GM12872 (cell line): ENCODE measurements at regions not wholly inside any gene's neighbourhood (a gene's known extent, or its start where the extent isn't known, plus 50 kb on each side); places are given as distances from the start of the nearest gene placed in this dataset.

ENCODE experiments used
- TF ChIP-seq, protein P1 (sequence below): IDR thresholded peaks from 3 replicates; pipeline ENCODE4 v1.5.1; 2011; ENCODE audit warnings: low read depth, mild to moderate bottlenecking, low read length, moderate library complexity; ENCODE audit not compliant: insufficient read depth

DNA sequence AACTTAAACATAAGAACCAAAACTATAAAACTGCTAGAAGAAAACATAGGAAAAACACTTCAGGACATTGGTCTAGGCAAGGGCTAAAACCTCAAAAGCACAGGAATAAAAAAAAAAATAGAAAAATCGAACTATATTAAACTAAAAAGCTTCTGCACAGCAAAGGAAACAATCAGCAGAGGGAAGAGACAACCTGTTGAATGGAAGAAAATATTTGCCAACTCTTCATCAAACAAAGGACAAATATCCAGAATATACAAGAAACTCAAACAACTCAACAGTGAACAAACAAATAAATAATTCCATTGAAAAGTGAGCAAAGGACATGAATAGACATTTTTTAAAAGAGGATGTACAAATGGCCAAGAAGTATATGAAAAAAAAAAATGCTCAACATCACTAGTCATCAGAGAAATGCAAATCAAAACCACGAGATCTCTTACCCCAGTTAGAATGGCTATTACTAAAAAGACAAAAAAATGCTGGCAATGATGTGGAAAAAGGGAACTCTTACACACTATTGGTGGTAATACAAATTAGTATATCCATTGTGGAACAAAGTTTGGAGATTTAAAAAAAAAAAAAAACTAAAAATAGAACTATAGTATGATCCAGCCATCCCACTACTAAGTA is 152.0 kb downstream of the NDUFA12 start:
- TF ChIP-seq, protein P1, sequence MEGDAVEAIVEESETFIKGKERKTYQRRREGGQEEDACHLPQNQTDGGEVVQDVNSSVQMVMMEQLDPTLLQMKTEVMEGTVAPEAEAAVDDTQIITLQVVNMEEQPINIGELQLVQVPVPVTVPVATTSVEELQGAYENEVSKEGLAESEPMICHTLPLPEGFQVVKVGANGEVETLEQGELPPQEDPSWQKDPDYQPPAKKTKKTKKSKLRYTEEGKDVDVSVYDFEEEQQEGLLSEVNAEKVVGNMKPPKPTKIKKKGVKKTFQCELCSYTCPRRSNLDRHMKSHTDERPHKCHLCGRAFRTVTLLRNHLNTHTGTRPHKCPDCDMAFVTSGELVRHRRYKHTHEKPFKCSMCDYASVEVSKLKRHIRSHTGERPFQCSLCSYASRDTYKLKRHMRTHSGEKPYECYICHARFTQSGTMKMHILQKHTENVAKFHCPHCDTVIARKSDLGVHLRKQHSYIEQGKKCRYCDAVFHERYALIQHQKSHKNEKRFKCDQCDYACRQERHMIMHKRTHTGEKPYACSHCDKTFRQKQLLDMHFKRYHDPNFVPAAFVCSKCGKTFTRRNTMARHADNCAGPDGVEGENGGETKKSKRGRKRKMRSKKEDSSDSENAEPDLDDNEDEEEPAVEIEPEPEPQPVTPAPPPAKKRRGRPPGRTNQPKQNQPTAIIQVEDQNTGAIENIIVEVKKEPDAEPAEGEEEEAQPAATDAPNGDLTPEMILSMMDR = no peak

- TF ChIP-seq, protein P1 = no peak
Observed at GRCh38 chr12:94849411-94849976, 154.0 kb downstream of the NDUFA12 start.

- TF ChIP-seq, protein P1 = no peak
Observed at GRCh38 chr12:94848966-94849365, 154.5 kb downstream of the NDUFA12 start.

DNA sequence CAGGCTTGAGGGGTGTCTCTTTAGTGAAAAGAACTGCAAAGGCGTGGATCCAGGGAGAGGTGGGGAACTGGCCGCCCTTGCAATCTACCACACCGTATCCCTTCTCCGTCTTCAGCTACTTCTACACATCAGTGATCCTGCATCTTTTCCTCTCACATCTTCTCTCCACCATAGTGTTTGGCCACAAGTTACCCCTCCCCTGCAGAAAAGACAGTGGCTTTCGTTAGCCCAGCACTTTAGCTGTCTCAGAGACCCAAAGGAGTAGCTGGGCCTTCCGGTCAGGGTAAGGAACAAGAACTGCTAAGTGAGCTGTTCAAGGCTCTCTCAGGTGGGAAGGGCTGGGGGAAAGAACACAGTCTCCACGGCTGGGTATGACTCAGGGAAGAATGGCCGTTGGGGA is 158.4 kb downstream of the NDUFA12 start:
- TF ChIP-seq, protein P1 = no peak

- TF ChIP-seq, protein P1 = no peak
Observed at GRCh38 chr12:94844452-94844851, 159.0 kb downstream of the NDUFA12 start.

GRCh38 chr12:94841904-94842610 is 161.4 kb downstream of the NDUFA12 start:
- TF ChIP-seq, protein P1 = no peak

DNA sequence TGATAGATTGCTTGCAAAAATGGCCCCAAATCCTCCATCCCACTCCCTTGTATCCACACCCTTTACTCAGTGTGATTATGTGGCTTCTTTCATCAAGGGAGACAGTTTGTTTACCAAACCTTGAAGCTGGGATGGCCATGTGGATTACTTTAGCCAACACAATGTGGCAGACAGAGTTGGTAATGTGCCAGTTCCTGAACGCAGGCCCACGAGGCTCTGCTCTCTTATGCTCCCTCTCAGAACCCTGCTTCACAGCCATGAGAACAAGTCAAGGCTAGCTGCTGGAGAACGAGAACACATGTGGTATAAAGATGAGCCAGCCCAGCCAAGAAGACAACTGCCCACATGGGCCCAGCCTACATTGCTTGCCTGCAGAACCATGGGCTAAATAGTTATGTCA is 162.3 kb downstream of the NDUFA12 start:
- TF ChIP-seq, protein P1 = no peak
